ENCODE measurements at regions not wholly inside any gene's neighbourhood (a gene's known extent, or its start where the extent isn't known, plus 50 kb on each side); places are given as distances from the start of the nearest gene placed in this dataset.

- no peak for DNase-seq
Observed at GRCh38 chr13:80121038-80121437, 219.9 kb downstream of the SPRY2 start.

- DNase-seq, result no peak
Observed at GRCh38 chr13:80118506-80118905, 222.4 kb downstream of the SPRY2 start.

- no peak for DNase-seq
Observed at GRCh38 chr13:80118099-80118498, 222.8 kb downstream of the SPRY2 start.

GRCh38 chr13:80117515-80117914 lies 223.4 kb downstream of the SPRY2 start:
- no peak for DNase-seq

- DNase-seq, result no peak
Observed at GRCh38 chr13:80116107-80116506, 224.8 kb downstream of the SPRY2 start.

GRCh38 chr13:80115616-80116015 lies 225.3 kb downstream of the SPRY2 start:
- no peak for DNase-seq

GRCh38 chr13:80113714-80114454 lies 227.0 kb downstream of the SPRY2 start:
- no peak for DNase-seq

GRCh38 chr13:80109303-80109702 lies 231.6 kb downstream of the SPRY2 start:
- DNase-seq, result no peak

GRCh38 chr13:80105350-80105749 lies 235.6 kb downstream of the SPRY2 start:
- no peak for DNase-seq

- no peak for DNase-seq
Observed at GRCh38 chr13:80101040-80101439, 239.9 kb downstream of the SPRY2 start.

- DNase-seq, result no peak
Observed at GRCh38 chr13:80100636-80101035, 240.3 kb downstream of the SPRY2 start.

- no peak for DNase-seq
Observed at GRCh38 chr13:80097561-80097960, 243.4 kb downstream of the SPRY2 start.

- DNase-seq, result no peak
Observed at GRCh38 chr13:80096383-80096782, 244.5 kb downstream of the SPRY2 start.

- no peak for DNase-seq
Observed at GRCh38 chr13:80094526-80094925, 246.4 kb downstream of the SPRY2 start.

- DNase-seq, result no peak
Observed at GRCh38 chr13:80093888-80094287, 247.0 kb downstream of the SPRY2 start.

- DNase-seq, result no peak
Observed at GRCh38 chr13:80086304-80086721, 254.6 kb downstream of the SPRY2 start.

- DNase-seq, result no peak
Observed at GRCh38 chr13:80083853-80084676, 256.9 kb downstream of the SPRY2 start.

- no peak for DNase-seq
Observed at GRCh38 chr13:80083081-80083852, 257.7 kb downstream of the SPRY2 start.

GRCh38 chr13:80082396-80083080 lies 258.4 kb downstream of the SPRY2 start:
- DNase-seq, result no peak

- DNase-seq, result no peak
Observed at GRCh38 chr13:80074811-80075210, 266.1 kb downstream of the SPRY2 start.

GRCh38 chr13:80074143-80074752 lies 266.7 kb downstream of the SPRY2 start:
- no peak for DNase-seq

GRCh38 chr13:80072231-80072630 lies 268.7 kb downstream of the SPRY2 start:
- DNase-seq, result no peak
